PC-9 (cell line): ENCODE measurements at regions not wholly inside any gene's neighbourhood (a gene's known extent, or its start where the extent isn't known, plus 50 kb on each side); places are given as distances from the start of the nearest gene placed in this dataset.

Experiments used
- BruUV-seq: library from RNA; stranded (reverse); fragments of 400-500 nt; replicated peaks from 2 replicates; lab custom pipeline; 2021; lab: Mats Ljungman, UMichigan
- CTCF ChIA-PET: fragments of 300-600 bp; sonication (Branson Sonifier 250); formaldehyde crosslinking; loops from one replicate; lab custom pipeline; 2022; ENCODE audit warnings: antibody characterized with exemption; lab: Charles Lee
- POLR2A ChIA-PET: fragments of 300-600 bp; sonication (Branson Sonifier 250); formaldehyde crosslinking; loops from one replicate; lab custom pipeline; 2022; ENCODE audit warnings: antibody characterized with exemption; ENCODE audit not compliant: unreplicated experiment; lab: Charles Lee
- DNase-seq, 2 experiments: peaks; one replicate each; pipeline versions ENCODE4 v3.0.0 to v3.0.0-alpha.2; 2015 to 2022; ENCODE audit warnings: mixed read lengths in 1 of 2
- H2AFZ ChIP-seq: fragments of 200-600 bp; sonication (generic); 2 replicates; pipeline ENCODE4 v1.8.1; 2017; ENCODE audit warnings: antibody characterized with exemption
- H3F3A ChIP-seq: fragments of 200-600 bp; sonication (generic); 2 replicates; pipeline ENCODE4 v1.8.1; 2017; ENCODE audit warnings: antibody characterized with exemption, mild to moderate bottlenecking, low read depth; ENCODE audit not compliant: insufficient read depth
- H3K27ac ChIP-seq: fragments of 200-600 bp; sonication (generic); 2 replicates; pipeline ENCODE4 v1.6.1; 2016; ENCODE audit warnings: mixed run types
- H3K27me3 ChIP-seq: fragments of 200-600 bp; sonication (generic); 2 replicates; pipeline ENCODE4 v1.6.1; 2016; ENCODE audit warnings: low read depth, mixed run types; ENCODE audit not compliant: insufficient read depth
- H3K36me3 ChIP-seq: fragments of 200-600 bp; sonication (generic); 2 replicates; pipeline ENCODE4 v1.6.1; 2016; ENCODE audit warnings: low read depth, mixed run types
- H3K4me1 ChIP-seq: fragments of 200-600 bp; sonication (generic); replicated peaks from 2 replicates; pipeline ENCODE4 v1.6.1; 2016; ENCODE audit warnings: mixed run types; ENCODE audit not compliant: insufficient read depth
- H3K4me2 ChIP-seq: fragments of 200-600 bp; sonication (generic); 2 replicates; pipeline ENCODE4 v1.6.1; 2017; ENCODE audit warnings: mixed run types
- H3K4me3 ChIP-seq: fragments of 200-600 bp; sonication (generic); 2 replicates; pipeline ENCODE4 v1.6.1; 2016; ENCODE audit warnings: mixed run types
- H3K79me2 ChIP-seq: fragments of 200-600 bp; sonication (generic); 2 replicates; pipeline ENCODE4 v1.6.1; 2017; ENCODE audit warnings: low read depth, mixed run types
- H3K9me2 ChIP-seq: fragments of 200-600 bp; sonication (generic); 2 replicates; pipeline ENCODE4 v1.8.1; 2017; ENCODE audit warnings: mild to moderate bottlenecking; ENCODE audit not compliant: insufficient read depth
- H3K9me3 ChIP-seq: fragments of 200-600 bp; sonication (generic); 2 replicates; pipeline ENCODE4 v1.8.1; 2016; ENCODE audit warnings: low read depth; ENCODE audit not compliant: insufficient read depth
- H4K20me1 ChIP-seq: fragments of 200-600 bp; sonication (generic); 2 replicates; pipeline ENCODE4 v1.8.1; 2017; ENCODE audit not compliant: insufficient read depth
- EZH2 ChIP-seq: fragments of 200-600 bp; sonication (generic); IDR thresholded peaks from 2 replicates; pipeline ENCODE4 v1.8.0; 2017; ENCODE audit warnings: antibody characterized with exemption, low read depth
- intact Hi-C: fragments of 100-400 bp; cut with micrococcal nuclease; formaldehyde crosslinking; loops from one replicate; pipeline ENCODE4 v1.10.0; 2022; ENCODE audit not compliant: unreplicated experiment
- TF ChIP-seq, protein P1 (sequence below): fragments of 200-600 bp; sonication (generic); conservative IDR thresholded peaks from 2 replicates; pipeline ENCODE4 v1.6.1; 2017; ENCODE audit warnings: mixed run types, antibody characterized with exemption, mild to moderate bottlenecking, moderate library complexity

DNA sequence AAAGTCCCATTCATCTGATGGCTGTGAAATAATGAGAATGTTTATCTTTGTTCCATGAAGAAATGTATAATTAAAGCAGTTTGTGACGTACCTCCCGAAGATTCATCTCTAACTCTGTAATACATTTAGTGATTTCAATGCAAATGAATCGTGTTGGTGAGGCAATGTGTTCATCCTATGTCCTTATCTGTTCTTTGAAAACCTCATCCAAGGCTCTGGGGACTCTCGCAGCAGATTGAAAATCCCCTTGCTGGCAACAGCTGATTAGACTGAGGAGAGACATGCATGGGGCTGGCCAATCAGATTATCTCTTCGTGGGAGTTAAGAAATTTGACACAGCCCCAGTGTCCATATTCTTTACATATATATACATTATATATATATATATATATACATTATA, 1095.4 kb upstream of the EEF2KMT start:
- DNase-seq: no peak
- H3K4me2 ChIP-seq: no peak overlapping the region
- no peaks in the 10 kb centered on the region for H3K9me2 ChIP-seq
- CTCF ChIA-PET: no interaction called here
- H3K9me3 ChIP-seq: no peaks in the 10 kb centered on the region
- no peaks in the 10 kb centered on the region for H3K4me1 ChIP-seq
- H3K79me2 ChIP-seq: no peaks in the 10 kb centered on the region
- no peak overlapping the region for H2AFZ ChIP-seq
- H3K27ac ChIP-seq: no peak overlapping the region
- no peaks in the 10 kb centered on the region for H3F3A ChIP-seq
- intact Hi-C loops: no loop called here
- TF ChIP-seq EZH2: no peak
- TF ChIP-seq, protein P1, sequence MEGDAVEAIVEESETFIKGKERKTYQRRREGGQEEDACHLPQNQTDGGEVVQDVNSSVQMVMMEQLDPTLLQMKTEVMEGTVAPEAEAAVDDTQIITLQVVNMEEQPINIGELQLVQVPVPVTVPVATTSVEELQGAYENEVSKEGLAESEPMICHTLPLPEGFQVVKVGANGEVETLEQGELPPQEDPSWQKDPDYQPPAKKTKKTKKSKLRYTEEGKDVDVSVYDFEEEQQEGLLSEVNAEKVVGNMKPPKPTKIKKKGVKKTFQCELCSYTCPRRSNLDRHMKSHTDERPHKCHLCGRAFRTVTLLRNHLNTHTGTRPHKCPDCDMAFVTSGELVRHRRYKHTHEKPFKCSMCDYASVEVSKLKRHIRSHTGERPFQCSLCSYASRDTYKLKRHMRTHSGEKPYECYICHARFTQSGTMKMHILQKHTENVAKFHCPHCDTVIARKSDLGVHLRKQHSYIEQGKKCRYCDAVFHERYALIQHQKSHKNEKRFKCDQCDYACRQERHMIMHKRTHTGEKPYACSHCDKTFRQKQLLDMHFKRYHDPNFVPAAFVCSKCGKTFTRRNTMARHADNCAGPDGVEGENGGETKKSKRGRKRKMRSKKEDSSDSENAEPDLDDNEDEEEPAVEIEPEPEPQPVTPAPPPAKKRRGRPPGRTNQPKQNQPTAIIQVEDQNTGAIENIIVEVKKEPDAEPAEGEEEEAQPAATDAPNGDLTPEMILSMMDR: no peak
- H3K36me3 ChIP-seq: no peaks in the 10 kb centered on the region
- no TSS peak for BruUV-seq
- no peaks in the 10 kb centered on the region for H4K20me1 ChIP-seq
- POLR2A ChIA-PET: no interaction called here
- no peak overlapping the region for H3K4me3 ChIP-seq
- 0 out of 2 replicates have a peak, but pooled peaks cover 10% of the 10 kb centered on the region for H3K27me3 ChIP-seq

DNA sequence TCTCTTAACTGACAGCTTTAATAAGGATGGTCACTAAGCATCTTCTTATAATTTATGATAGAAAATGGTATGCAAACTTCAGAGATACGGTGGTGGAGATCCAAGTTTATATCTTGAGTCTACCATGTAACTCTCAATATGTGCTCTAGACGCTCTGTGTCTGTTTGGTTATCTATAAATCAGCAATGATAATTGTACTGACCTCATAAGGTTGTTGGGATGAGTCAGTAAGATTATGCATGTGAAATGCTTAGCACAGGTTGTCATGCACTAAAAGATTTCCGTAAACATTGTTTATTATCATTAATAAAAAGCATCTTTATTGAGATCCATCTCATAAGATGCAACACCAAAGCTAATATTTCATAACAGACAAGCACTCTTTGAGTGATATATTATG, 1094.9 kb upstream of the EEF2KMT start:
- Histone ChIP-seq H3F3A (no peaks in the 10 kb centered on the region), H2AFZ (no peak overlapping the region), H3K4me1 (no peaks in the 10 kb centered on the region), H3K4me3 (no peak overlapping the region), H3K9me3 (no peaks in the 10 kb centered on the region), H3K36me3 (no peaks in the 10 kb centered on the region), H3K27me3 (0 out of 2 replicates have a peak, but pooled peaks cover 10% of the 10 kb centered on the region), H4K20me1 (no peaks in the 10 kb centered on the region), H3K4me2 (no peak overlapping the region), H3K79me2 (no peaks in the 10 kb centered on the region), H3K27ac (no peak overlapping the region), H3K9me2 (no peaks in the 10 kb centered on the region)
- no TSS peak for BruUV-seq
- ChIA-PET CTCF (no interaction called here), POLR2A (no interaction called here)
- no peak for TF ChIP-seq EZH2
- TF ChIP-seq, protein P1: no peak
- DNase-seq: no peak
- intact Hi-C loops: no loop called here

DNA sequence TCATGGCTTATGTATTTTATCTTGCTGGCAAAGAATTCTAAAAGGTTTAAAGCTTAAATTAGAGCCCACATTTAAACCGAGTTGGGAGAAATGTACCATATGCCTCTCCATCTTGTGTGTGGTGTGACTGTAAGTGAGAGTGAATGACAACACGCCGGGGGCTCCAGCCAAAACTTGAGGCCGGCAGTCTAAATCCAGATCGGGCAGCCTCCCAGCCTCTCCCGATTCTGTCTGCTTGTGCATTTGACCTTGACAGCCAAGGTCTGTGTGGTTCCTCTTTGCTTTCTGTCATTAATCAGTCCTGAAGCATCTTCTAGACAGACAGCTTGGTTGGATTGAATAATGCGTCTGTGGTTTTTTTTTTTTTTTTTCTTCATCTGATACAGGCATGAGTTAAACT, 1093.2 kb upstream of the EEF2KMT start:
- H3K27ac ChIP-seq: no peak overlapping the region
- no peak overlapping the region for H3K4me2 ChIP-seq
- no peaks in the 10 kb centered on the region for H4K20me1 ChIP-seq
- no peak overlapping the region for H2AFZ ChIP-seq
- intact Hi-C loops: no loop called here
- BruUV-seq: no TSS peak
- TF ChIP-seq, protein P1: no peak
- no peak for TF ChIP-seq EZH2
- DNase-seq: no peak
- no peaks in the 10 kb centered on the region for H3K9me3 ChIP-seq
- H3K36me3 ChIP-seq: no peaks in the 10 kb centered on the region
- ChIA-PET POLR2A (no interaction called here), CTCF (no interaction called here)
- no peaks in the 10 kb centered on the region for H3K79me2 ChIP-seq
- no peaks in the 10 kb centered on the region for H3F3A ChIP-seq
- H3K4me3 ChIP-seq: no peak overlapping the region
- H3K4me1 ChIP-seq: no peaks in the 10 kb centered on the region
- 0 out of 2 replicates have a peak, but pooled peaks cover 10% of the 10 kb centered on the region for H3K27me3 ChIP-seq
- no peaks in the 10 kb centered on the region for H3K9me2 ChIP-seq
